NB4 (cell line): ENCODE measurements at regions not wholly inside any gene's neighbourhood (a gene's known extent, or its start where the extent isn't known, plus 50 kb on each side); places are given as distances from the start of the nearest gene placed in this dataset.

Source experiments
- DNase-seq: peaks from one replicate; pipeline ENCODE4 v3.0.0; 2010; ENCODE audit warnings: low read depth
- H3K4me3 ChIP-seq: one replicate; pipeline ENCODE4 v1.5.1; 2011; ENCODE audit warnings: mild to moderate bottlenecking, low read depth, low read length, moderate library complexity
- CTCF ChIP-seq: IDR thresholded peaks from one replicate; pipeline ENCODE4 v1.5.1; 2012; ENCODE audit warnings: low read depth, low read length
- MAX ChIP-seq: IDR thresholded peaks from 2 replicates; pipeline ENCODE4 v1.6.1; 2011; ENCODE audit warnings: low read depth, low read length
- MYC ChIP-seq: IDR thresholded peaks from 2 replicates; pipeline ENCODE4 v1.6.1; 2011; ENCODE audit warnings: low read depth, low read length
- POLR2A ChIP-seq: IDR thresholded peaks from 2 replicates; pipeline ENCODE4 v1.6.1; 2011; ENCODE audit warnings: mild to moderate bottlenecking; ENCODE audit not compliant: insufficient read length; ENCODE audit errors: extremely low read depth

GRCh38 chr13:53422415-53422814 lies 393.8 kb downstream of the OLFM4 start:
- H3K4me3 ChIP-seq: no peak overlapping the region
- no peak for DNase-seq
- TF ChIP-seq MYC: no peak
- TF ChIP-seq MAX: no peak
- TF ChIP-seq POLR2A: no peak
- TF ChIP-seq CTCF: no peak

GRCh38 chr13:53436396-53436795 lies 407.8 kb downstream of the OLFM4 start:
- no peak for DNase-seq
- H3K4me3 ChIP-seq: no peak overlapping the region
- no peak for TF ChIP-seq MAX
- no peak for TF ChIP-seq CTCF

GRCh38 chr13:53439439-53440225 lies 411.0 kb downstream of the OLFM4 start:
- TF ChIP-seq MYC (no peak), MAX (no peak), CTCF (no peak), POLR2A (no peak)
- no peak for DNase-seq
- no peak overlapping the region for H3K4me3 ChIP-seq

- DNase-seq: no peak
- H3K4me3 ChIP-seq: no peak overlapping the region
- no peak for TF ChIP-seq POLR2A
- TF ChIP-seq CTCF: no peak
- no peak for TF ChIP-seq MYC
- no peak for TF ChIP-seq MAX
Observed at GRCh38 chr13:53442979-53443378, 414.4 kb downstream of the OLFM4 start.

GRCh38 chr13:53445686-53446085 lies 417.1 kb downstream of the OLFM4 start:
- H3K4me3 ChIP-seq: no peak overlapping the region
- no peak for DNase-seq
- TF ChIP-seq CTCF: no peak
- TF ChIP-seq MYC: no peak
- no peak for TF ChIP-seq POLR2A
- no peak for TF ChIP-seq MAX

- H3K4me3 ChIP-seq: no peak overlapping the region
- no peak for TF ChIP-seq MYC
- no peak for TF ChIP-seq POLR2A
- TF ChIP-seq CTCF: no peak
- no peak for TF ChIP-seq MAX
- no peak for DNase-seq
Observed at GRCh38 chr13:53447456-53447855, 418.8 kb downstream of the OLFM4 start.
